Amygdala (tissue), 56 donors: ENCODE measurements at regions not wholly inside any gene's neighbourhood (a gene's known extent, or its start where the extent isn't known, plus 50 kb on each side); places are given as distances from the start of the nearest gene placed in this dataset.
A peak's percentile ranks its signal among the peaks of the same experiment; 100 is the strongest.
"Not testable (repeated sequence)": the region's sequence is repeated elsewhere in the genome, so short reads cannot be mapped to it uniquely, and the experiment has no call there.

Source experiments
- DNase-seq, 56 donors: peaks; one replicate each; lab custom pipeline; 2025; lab: John Stamatoyannopoulos, UW

DNA sequence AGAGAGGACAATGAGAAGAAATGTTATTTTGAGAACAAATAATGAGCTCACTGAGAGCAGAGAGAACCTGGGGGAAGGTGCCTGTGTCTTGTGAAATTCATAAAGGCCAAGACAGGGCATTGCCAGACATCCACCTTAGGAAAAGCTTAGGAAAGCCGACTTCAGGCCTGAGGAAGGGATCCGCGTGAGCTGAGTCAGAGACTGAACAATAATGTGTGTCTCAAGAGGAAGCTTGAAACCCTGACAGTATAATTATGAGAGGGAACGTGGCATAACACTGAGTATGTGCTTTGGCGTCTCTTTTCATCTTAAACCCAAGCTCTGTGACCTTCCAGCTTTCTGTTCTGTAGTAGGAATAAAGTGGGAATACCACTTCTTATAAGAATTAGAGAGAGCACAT is 307.2 kb downstream of the ACTR3B start:
- no peak for DNase-seq

DNA sequence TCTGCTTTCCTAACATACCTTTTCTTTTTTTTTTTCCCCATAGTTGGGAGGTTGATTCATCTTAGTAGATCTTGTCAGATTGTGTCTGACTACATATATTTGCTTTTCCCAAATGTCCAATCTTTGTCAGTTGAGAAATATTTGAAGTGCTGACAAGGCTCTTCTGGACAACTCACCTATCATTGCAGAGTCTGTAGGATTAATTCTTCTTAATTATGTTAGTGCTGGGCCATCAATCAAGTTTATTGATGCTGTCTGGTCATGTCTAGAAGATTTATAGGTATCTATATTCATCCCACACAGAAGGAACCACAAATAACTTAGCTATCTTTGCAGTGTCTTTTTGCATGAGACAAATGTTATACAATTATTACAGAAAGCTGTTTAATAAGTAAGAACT is 310.6 kb downstream of the ACTR3B start:
- DNase-seq = no peak

DNA sequence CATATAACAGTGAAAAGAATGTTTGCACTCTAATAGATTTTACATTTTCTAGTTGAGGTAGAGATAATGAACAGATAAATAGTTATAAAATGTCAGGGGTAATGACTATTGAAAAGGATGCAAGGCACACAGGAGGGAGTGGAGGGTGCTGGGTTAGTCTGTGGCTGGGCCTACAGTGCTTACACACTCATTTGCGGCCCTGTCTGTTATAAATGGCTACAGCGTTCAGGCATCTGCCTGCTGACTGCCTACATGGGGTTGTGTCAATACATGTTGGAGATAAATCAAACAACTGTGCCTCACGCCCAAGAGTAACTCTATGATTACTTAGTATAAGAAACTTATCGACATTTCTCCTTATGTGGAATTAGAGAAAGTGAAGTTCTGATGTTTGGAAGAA is 313.3 kb downstream of the ACTR3B start:
- no peak for DNase-seq

DNA sequence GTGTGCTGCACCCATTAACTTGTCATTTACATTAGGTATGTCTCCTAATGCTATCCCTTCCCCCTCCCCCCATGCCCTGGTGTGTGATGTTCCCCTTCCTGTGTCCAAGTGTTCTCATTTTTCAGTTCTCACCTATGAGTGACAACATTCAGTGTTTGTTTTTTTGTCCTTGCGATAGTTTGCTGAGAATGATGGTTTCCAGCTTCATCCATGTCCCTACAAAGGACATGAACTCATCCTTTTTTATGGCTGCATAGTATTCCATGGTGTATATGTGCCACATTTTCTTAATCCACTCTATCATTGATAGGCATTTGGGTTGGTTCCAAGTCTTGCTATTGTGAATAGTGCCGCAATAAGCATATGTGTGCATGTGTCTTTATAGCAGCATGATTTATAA is 316.7 kb downstream of the ACTR3B start:
- not testable (repeated sequence) for DNase-seq

DNA sequence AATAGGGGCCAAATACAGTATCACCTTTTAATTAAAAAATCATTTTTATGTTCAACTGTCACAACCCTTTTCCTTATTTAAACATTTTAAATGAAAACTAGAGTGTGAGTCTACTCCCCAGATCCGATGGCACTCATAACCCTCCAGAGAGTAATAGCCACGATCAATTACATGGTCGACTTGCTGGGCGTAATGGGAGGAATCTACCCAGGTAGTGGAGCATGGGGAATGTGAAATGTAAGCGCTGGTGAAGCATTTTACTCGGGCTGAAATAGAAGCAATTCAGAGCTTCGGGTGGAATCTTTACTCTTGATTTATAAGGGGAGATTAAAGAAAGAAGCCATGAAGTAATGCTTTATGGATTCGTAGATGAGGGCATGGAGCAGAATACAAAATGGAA is 321.9 kb downstream of the ACTR3B start:
- no peak for DNase-seq

DNA sequence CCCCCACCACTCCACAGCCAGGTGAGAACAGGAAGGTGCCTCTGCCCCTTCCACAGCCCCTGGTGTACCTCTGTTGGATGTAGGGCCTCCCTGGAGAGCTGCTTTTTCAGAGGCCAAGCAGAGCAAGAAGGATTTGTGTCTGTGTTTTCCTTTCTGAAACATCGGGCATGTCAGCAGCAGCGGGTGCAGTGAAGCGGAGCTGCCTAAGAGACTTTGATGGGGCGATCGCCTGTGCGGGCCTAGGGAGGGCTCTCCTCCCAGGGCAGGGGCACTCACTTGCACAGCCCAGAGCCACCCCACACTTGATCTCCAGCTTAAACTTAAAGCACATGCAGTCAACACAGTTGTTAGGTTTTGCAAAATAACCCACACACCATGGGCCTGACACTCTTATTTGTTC is 324.7 kb downstream of the ACTR3B start:
- no peak for DNase-seq

DNA sequence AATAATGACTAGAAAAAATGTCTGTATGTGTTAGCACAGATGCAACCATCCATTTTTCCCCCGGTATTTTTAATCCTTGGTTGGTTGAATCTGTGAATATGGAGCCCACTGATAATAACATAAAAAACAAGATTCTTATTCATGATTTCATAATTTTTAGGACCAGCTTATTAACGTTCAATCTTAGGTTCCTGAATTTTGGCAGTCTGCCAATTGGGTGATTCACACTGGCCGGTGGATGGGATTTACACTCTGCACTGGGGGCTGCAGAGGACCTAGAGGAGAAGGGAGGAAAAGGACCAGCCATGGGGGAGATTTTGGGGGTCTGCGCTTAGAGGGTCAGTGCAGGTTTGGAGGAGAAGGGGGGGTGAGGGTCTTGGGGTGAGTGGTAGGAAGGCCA is 327.9 kb downstream of the ACTR3B start:
- DNase-seq = no peak

DNA sequence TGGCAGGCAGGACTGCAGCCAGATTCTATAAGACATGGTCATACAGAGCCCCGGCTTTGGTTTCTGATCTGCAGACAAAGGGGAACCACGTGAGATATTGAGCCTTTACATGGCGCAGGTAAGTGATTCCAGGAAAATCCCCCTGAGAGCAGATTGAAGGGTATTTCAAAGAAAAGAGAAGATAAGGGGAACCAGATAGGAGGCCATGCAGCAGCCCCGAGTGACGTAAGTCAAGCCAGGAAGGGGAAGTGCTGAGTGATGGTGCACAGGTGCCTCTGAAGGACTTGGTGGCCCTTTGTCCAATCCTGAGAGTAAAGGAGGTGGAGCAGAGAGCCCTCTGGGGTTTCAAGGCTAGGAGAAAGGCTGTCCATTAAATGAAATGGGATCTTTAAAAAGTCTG is 329.0 kb downstream of the ACTR3B start:
- DNase-seq = no peak

DNA sequence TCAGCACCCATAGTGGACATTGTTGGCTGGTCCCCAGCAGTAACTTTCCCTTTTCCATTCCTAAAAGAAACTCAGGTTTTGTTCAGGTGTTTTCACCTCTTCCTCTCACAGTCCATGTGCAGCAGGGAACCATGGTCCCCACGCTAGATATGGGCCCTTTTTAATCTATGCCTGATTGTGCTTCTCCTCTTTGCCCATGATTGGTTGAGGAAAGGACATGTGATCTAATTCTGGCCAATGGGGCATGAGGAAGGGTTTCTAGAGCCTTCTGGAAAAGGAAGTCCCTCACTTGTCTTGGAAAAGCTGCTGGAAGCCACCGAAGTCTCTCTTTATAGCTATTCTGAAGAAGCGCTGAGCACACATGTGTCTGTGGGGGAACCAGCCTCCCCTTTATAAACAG is 330.7 kb downstream of the ACTR3B start:
- DNase-seq = no peak

DNA sequence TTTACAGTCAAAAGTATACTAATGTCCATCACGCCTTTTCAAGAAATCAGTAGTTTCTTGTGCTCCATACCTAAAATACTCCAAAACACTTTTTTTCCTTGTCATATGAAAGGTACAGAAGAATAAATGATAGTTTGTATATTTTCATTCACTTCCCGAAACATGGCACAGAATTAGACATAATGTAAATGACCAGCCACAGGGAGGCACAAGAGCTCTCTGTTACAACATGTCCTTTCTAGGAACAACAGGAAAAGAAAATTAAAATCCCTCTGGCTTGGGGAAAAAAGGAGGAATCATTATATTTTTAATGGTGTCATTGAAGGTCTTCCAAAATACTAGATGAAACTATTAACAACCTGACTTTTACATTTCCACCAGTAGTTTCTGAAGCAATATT is 331.2 kb downstream of the ACTR3B start:
- DNase-seq = no peak

DNA sequence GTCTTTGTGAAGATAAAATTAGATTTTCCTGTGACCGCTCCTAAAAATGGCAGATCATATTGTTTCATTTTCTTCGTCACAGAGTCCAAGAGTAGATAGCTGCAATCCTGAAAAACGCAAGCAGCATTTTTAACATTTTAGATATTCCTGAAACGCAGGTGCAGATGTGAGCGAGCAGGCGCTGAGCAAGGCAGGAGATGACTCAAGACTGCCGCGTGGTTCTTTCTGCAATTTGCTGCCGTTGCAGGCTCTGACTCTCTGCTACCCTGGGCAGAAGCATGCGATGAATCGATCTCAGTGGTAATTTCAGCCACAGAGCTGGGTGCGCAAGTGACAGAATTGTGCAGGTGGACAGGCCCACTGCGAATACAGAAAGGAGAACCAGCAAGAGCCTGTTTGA is 331.9 kb downstream of the ACTR3B start:
- no peak for DNase-seq

DNA sequence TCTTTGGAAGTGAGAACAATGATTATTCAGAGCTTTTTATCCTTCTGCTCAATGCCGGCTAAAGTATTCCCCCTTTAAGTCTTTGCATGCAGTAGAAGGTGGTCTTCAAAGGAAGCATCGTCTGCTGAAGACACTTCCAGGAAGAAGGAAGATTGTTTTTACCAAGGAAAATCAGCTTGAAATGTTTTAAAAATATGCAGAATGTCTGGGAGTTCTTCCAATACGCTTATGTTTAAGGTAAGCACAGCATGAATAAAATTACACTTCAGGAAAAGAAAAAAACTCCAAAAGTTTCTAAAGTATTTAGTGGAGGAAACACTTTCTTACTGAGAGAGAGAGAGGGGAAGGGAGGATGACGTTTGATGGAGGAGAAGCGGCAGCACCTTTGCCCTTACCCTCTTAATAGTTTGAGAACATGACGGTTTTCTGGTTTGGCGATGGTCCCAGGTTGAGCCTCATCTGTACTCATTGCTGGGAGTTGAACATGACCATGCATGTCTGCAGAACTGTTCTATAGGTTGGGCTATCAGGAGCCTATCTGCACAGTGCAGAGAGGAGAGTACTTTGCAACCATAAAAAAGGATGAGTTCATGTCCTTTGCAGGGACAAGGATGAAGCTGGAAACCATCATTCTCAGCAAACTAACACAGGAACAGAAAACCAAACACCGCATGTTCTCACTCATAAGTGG is 338.1 kb downstream of the ACTR3B start:
- DNase-seq = no peak

DNA sequence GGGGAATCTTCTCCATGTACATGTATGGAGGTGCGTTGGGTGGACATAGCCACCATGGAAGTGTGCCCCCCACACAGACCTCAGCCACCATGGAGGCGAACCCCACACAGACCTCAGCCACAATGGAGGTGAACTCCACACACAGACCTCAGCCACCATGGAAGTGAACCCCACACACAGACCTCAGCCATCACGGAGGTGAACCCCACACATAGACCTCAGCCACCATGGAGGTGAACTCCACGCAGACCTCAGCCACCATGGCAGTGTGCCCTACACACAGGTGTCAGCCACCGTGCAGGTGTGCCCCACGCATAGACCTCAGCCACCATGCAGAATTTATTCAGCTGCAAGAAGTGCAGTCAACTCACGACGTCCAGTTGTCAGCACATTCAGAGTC is 339.7 kb downstream of the ACTR3B start:
- no peak for DNase-seq

DNA sequence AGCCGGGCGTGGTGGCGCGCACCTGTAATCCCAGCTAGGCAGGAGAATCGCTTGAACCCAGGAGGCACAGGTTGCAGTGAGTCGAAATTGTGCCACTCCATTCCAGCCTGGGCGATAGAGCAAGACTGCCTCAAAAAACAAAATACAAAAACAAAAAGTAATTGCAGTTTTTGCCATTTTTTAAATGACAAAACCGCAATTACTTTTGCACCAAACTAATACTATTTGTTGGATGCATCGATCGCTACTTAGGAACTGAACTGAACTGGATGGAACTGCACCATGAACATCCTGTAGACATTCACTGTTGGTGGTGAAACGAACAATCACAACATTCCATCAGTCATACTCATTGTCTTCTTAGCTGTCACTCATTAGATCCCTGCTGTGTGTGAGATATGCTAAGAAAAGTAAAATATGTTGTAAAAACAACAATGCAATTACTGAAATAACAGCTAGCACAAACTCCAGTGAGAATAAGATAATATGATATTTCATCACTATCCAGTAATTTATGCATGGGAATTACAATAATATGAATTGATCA is 341.2 kb downstream of the ACTR3B start:
- DNase-seq = no peak

DNA sequence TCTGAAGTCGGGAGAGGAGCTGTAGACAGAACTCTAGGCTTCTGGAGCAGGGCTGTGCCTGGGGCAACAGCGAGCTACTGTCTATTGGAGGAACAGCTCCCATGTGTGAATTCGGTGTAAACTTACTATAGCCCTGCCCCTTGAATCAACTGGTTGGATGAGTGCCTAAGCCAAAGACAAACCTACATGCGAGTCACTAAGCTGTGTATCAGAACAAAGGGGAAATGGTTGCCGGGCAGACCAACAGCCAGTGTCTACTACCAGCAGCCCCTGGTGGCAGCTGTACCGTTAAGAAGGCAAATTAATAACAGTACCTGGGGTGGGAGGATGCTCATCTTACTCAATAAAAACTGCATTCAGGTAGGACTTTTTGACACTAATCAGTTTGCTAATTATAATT is 343.6 kb downstream of the ACTR3B start:
- DNase-seq = no peak

DNA sequence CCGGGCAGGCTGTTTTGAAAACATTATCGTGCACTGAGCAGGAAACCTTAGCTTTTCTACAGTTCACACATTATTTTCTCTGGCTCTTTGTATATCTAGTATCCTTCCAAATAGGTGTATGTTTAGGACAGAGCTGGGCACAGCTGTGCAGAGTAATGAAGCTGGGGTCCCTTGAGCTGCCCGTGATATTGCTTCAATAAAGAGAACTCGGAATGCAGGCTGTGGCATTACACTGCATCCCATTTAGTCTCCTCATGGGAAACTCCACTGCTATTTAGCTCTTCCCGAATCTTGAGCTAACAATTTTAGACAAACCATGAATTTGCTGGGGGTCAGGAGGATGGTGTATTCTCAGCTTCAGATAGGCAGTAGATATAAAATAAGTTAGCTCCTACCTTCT is 348.3 kb downstream of the ACTR3B start:
- no peak for DNase-seq

DNA sequence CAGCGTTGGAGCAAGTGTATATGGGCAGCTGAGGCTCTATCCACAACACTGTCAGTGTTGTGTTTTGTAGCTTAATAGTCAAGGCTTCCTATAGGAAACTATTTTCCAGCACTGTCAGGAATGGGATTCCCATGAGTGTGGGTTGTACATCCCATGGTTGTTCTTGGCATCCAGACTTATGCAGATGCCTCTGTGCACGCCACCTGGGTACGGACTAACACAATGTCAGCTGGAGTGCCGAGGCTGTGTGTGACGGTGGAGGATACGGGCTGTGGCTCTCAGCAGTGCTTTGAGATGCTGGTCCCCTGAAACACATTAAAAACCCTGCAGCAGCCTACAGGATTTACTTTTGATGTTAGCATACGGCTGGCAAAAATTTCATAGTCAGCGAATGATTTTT is 350.0 kb downstream of the ACTR3B start:
- peak in 2 of 56 donors; percentile 1 to 12 for DNase-seq

DNA sequence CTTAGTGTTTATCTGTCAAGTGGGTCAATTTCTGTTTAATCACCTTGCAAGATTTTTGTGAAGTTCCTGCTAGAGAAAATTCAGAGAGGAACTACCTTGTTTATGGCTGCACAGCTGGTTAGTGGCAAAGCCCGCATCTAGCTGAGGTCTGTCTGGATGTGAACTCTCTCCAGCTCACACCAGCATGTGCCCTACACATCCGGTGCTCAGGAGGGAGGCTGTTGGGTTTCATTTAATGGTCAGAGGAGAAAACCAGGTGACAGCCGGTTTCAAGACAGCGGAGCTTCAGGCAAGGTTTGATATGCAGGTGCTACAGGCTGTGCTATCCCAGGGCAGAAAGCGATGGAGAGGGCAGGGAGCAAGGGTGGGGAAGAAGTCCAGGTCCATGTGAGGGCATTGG is 351.1 kb downstream of the ACTR3B start:
- DNase-seq = no peak

DNA sequence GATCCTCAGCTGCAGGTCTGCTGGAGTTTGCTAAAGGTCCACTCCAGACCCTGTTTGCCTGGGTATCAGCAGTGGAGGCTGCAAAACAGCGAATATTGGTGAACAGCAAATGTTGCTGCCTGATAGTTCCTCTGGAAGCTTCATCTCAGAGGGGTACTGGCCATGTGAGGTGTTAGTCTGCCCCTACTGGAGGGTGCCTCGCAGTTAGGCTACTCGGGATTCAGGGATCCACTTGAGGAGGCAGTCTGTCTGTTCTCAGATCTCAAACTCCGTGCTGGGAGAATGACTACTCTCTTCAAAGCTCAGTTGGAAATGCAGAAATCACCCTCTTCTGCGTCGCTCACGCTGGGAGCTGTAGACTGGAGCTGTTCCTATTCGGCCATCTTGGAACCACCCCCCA is 362.7 kb downstream of the ACTR3B start:
- not testable (repeated sequence) for DNase-seq

DNA sequence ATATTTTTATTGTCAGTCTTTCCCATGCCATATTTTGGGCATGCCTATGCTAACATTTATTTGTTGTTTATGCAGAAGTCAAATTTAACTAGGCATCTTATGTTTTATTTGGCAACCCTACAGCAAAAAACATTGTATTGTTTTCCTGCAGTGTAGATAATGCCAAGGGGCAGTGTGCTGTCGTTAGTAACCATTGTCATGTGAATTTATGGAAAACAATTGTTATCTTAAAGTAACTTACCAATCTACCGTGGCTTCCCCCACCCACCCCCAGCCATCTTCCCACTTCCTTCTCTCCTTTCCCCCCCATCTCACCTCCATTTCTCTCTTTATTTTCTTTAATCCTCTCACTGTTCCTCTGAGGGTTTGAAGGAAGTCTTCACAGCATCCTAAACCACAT is 370.5 kb downstream of the ACTR3B start:
- no peak for DNase-seq

DNA sequence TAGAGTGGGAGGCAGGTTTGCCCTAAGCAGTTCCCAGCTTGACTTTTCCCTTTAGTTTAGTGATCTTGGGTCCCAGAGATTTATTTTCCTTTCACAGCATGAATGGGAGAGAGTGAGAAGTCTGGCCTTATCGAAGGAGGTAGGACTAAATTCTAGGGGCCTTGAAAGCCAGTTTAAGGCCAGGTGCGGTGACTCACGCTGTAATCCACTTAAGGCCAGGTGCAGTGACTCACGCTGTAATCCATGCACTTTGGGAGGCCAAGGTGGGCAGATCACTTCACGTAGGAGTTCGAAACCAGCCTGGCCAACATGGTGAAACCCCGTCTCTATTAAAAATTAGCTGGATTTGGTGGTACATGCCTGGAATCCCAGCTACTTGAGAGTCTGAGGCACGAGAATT is 392.2 kb downstream of the ACTR3B start:
- DNase-seq = no peak

DNA sequence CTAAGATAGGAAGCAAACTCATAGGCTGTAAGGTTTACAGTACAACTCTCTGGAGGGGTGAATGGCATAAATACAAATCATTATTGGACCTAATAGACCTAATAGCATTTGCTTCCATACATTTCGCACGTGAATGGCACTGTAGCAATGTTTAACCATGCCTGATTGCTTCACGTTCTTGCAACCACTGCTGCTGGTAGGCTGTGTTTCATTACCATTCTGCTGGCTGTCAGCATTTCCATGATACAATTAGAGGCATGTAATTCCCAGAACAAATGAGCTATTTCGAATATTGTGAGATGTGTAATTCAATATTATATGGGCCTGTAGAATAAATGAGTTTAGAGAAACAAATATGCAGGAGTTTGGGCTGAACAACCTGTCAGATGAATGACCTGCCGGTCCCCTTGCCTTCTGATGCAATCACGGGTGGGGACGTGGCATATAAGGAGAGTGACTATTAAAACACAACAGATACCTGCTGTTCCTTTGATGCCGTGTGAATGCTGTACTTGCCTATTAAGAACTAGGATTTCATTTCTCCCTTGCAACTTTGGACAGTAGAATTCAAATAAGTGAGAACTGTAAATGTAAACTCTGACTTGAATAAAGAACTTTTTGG is 393.4 kb downstream of the ACTR3B start:
- no peak for DNase-seq

DNA sequence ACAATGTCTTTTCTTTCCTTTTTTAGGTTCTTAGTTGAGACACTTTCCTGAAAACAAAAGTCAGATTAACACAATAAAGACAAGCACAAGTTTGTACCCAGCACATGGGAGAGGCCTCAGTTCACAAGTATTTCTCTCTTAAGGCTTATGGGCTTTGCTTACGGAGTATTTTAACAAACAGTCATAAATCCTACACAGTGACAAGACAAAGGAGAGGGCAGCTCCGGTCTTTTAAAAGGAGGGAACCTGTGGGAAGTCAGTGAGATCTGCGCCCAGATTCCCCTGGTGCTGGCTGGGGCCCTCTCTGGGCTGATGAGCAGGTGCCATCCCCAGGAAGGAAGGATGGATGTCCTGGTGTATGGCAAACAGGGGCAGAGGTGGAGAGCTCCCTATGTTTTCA is 398.6 kb downstream of the ACTR3B start:
- DNase-seq = no peak
